Lung (tissue), 11 donors: ENCODE measurements at regions not wholly inside any gene's neighbourhood (a gene's known extent, or its start where the extent isn't known, plus 50 kb on each side); places are given as distances from the start of the nearest gene placed in this dataset.

Experiments
- ATAC-seq: fragments of 200-7000 bp; cut with Tn5 transposase; one replicate; pipeline ENCODE4 v1.9.1; 2020; ENCODE audit warnings: moderate number of reproducible peaks; ENCODE audit not compliant: insufficient read depth, low FRiP score
- DNase-seq, 3 donors: peaks; one replicate each; pipeline ENCODE4 v3.0.0-alpha.2; 2013 to 2017
- H3K27ac ChIP-seq, 2 donors: one replicate each; pipeline ENCODE4 v1.5.1; 2013; ENCODE audit warnings: mild to moderate bottlenecking in 2 of 2, moderate library complexity in 2 of 2, control low read depth in 1 of 2, inconsistent platforms in 1 of 2, low read depth in 1 of 2, low read length in 1 of 2
- H3K27me3 ChIP-seq, 3 donors: one replicate each; pipeline ENCODE4 v1.5.1; 2013; ENCODE audit warnings: low read length in 2 of 3; ENCODE audit not compliant: control insufficient read depth in 3 of 3, insufficient read depth in 3 of 3
- H3K36me3 ChIP-seq, 4 donors: one replicate each; pipeline ENCODE4 v1.5.1; 2013; ENCODE audit warnings: low read length in 4 of 4, mild to moderate bottlenecking in 1 of 4, moderate library complexity in 1 of 4; ENCODE audit not compliant: control insufficient read depth in 4 of 4, insufficient read depth in 4 of 4
- H3K4me1 ChIP-seq, 5 donors: one replicate each; pipeline ENCODE4 v1.5.1; 2013; ENCODE audit warnings: low read length in 5 of 5, mild to moderate bottlenecking in 2 of 5, moderate library complexity in 1 of 5; ENCODE audit not compliant: control insufficient read depth in 5 of 5, insufficient read depth in 5 of 5
- H3K4me3 ChIP-seq: one replicate; pipeline ENCODE4 v1.5.1; 2013; ENCODE audit warnings: mild to moderate bottlenecking, control low read depth, moderate library complexity
- H3K9ac ChIP-seq, 2 donors: one replicate each; pipeline ENCODE4 v1.5.1; 2013; ENCODE audit warnings: low read length in 2 of 2, control low read depth in 1 of 2; ENCODE audit not compliant: insufficient read depth in 1 of 2
- H3K9me3 ChIP-seq, 4 donors: one replicate each; pipeline ENCODE4 v1.5.1; 2013; ENCODE audit warnings: low read length in 3 of 4, mild to moderate bottlenecking in 1 of 4, moderate library complexity in 1 of 4; ENCODE audit not compliant: control insufficient read depth in 4 of 4, insufficient read depth in 3 of 4
- CTCF ChIP-seq: IDR thresholded peaks from 2 replicates; pipeline ENCODE4 v1.5.1; 2012; ENCODE audit warnings: mild to moderate bottlenecking; ENCODE audit errors: control extremely low read depth, extremely low read depth
- WGBS, 2 donors: extraction: QIAGEN DNeasy Blood & Tissue Kit; methylation state at CpG; one replicate each; pipeline ENCODE4 v1.1.7; 2013; 5-methylcytosine and 5-hydroxymethylcytosine counted together
- donor health status: control.
- donor health status: control.
- donor health status: Bipolar disorder and iron deficiency.
- donor health status: healthy.
- donor health status: DM: yes; HTN: yes; CAD: no.

DNA sequence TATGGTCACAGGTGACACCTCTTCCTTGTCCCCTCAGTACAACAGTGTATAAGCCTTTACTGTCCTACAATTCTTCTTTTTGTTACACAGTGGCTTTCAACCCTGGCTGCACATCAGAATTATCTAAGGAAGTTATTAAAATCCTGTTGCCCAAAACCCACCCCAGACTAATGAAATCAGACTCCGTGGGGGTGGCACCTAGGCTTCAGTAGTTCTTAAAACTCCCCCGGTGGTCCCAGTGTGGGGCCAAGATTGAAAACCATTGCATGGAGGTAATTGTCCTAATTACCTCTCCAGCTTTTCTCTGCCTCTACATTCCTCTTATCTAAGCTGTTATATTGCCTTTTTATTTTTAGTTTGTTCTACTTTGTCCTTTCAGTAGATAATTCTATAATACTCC lies 172.8 kb downstream of the DAD1 start:
- Histone ChIP-seq H3K9ac (no peak overlapping the region), H3K27me3 (no peaks in the 10 kb centered on the region), H3K4me1 (peaks cover 0 to 3% (median 0%) of the 10 kb centered on the region in 5 donors), H3K27ac (no peak overlapping the region), H3K9me3 (no peaks in the 10 kb centered on the region), H3K36me3 (no peaks in the 10 kb centered on the region), H3K4me3 (no peak overlapping the region)
- no peak for TF ChIP-seq CTCF
- ATAC-seq = no peak
- DNase-seq = no peak
- 64 to 88% methylated on average over 2 of the region's 2 CpGs for WGBS, 2 donors

DNA sequence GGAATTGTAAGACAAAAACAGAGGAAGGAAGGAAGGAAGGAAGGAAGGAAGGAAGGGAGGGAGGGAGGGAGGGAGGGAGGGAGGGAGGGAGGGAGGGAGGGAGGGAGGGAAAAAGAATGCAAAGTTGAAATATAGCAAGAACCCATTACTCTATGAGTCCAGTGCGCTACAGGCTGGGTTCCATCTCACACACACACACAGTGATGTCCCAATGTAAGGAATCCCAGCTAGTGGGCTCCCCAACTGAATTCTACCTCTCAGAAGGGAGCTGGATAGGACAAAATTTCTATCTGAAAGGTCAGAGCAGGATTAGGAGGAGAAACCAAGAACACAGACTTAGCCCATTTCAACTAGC lies 173.4 kb downstream of the DAD1 start:
- WGBS, 2 donors = 100% methylated on average over 1 of the region's 1 CpG
- no peaks in the 10 kb centered on the region for H3K9me3 ChIP-seq
- ATAC-seq (no peak), DNase-seq (no peak)
- no peaks in the 10 kb centered on the region for H3K27me3 ChIP-seq
- H3K4me1 ChIP-seq = peaks cover 0 to 3% (median 0%) of the 10 kb centered on the region in 5 donors
- H3K36me3 ChIP-seq = no peaks in the 10 kb centered on the region
- no peak overlapping the region for H3K27ac ChIP-seq
- H3K9ac ChIP-seq = no peak overlapping the region
- no peak overlapping the region for H3K4me3 ChIP-seq
- no peak for TF ChIP-seq CTCF

- TF ChIP-seq CTCF = no peak
- H3K36me3 ChIP-seq = no peaks in the 10 kb centered on the region
- H3K4me1 ChIP-seq = peaks cover 0 to 3% (median 0%) of the 10 kb centered on the region in 5 donors
- no peaks in the 10 kb centered on the region for H3K27me3 ChIP-seq
- H3K27ac ChIP-seq = no peak overlapping the region
- 70 to 86% methylated on average over 4 of the region's 4 CpGs for WGBS, 2 donors
- DNase-seq (no peak), ATAC-seq (no peak)
- no peaks in the 10 kb centered on the region for H3K9me3 ChIP-seq
- H3K4me3 ChIP-seq = no peak overlapping the region
- H3K9ac ChIP-seq = no peak overlapping the region
These were observed 174.0 kb downstream of the DAD1 start for GRCh38 chr14:22414876-22415604.

GRCh38 chr14:22412926-22413411 lies 176.1 kb downstream of the DAD1 start:
- H3K36me3 ChIP-seq = no peaks in the 10 kb centered on the region
- H3K27ac ChIP-seq = no peak overlapping the region
- peaks cover 0 to 3% (median 0%) of the 10 kb centered on the region in 5 donors for H3K4me1 ChIP-seq
- no peaks in the 10 kb centered on the region for H3K27me3 ChIP-seq
- H3K4me3 ChIP-seq = no peak overlapping the region
- H3K9ac ChIP-seq = no peak overlapping the region
- no peak for ATAC-seq
- no peak for DNase-seq
- 85 to 91% methylated on average over 5 of the region's 5 CpGs for WGBS, 2 donors
- H3K9me3 ChIP-seq = no peaks in the 10 kb centered on the region
- TF ChIP-seq CTCF = no peak
